Kidney (tissue), 13 donors: ENCODE measurements at regions not wholly inside any gene's neighbourhood (a gene's known extent, or its start where the extent isn't known, plus 50 kb on each side); places are given as distances from the start of the nearest gene placed in this dataset.
A peak's percentile ranks its signal among the peaks of the same experiment; 100 is the strongest.

Experiments used
- DNase-seq, 5 donors: peaks; one replicate each; pipeline ENCODE4 v3.0.0-alpha.2; 2013 to 2020
- FAIRE-seq: peaks from 2 replicates; lab custom pipeline; 2012; peaks lifted over from hg19 to GRCh38; lab: Jason Lieb, UNC
- H3K27ac ChIP-seq, 2 donors: one replicate each; pipeline ENCODE4 v1.7.0; 2013; ENCODE audit warnings: low read depth in 2 of 2, low read length in 2 of 2, inconsistent platforms in 1 of 2
- H3K27me3 ChIP-seq: one replicate; pipeline ENCODE4 v1.7.1; 2013; ENCODE audit warnings: low read length, inconsistent platforms; ENCODE audit not compliant: control insufficient read depth, insufficient read depth
- H3K36me3 ChIP-seq, 3 donors: one replicate each; pipeline versions ENCODE4 v1.7.0 to v1.7.1; 2013; ENCODE audit warnings: low read length in 3 of 3, control low read depth in 1 of 3, inconsistent platforms in 1 of 3; ENCODE audit not compliant: insufficient read depth in 3 of 3, control insufficient read depth in 2 of 3
- H3K4me1 ChIP-seq, 3 donors: one replicate each; pipeline versions ENCODE4 v1.7.0 to v1.7.1; 2013; ENCODE audit warnings: low read length in 3 of 3, inconsistent platforms in 1 of 3, low read depth in 1 of 3; ENCODE audit not compliant: control insufficient read depth in 2 of 3, insufficient read depth in 2 of 3
- H3K4me3 ChIP-seq, 3 donors: one replicate each; pipeline versions ENCODE4 v1.7.0 to v1.8.1; 2013; ENCODE audit warnings: low read length in 3 of 3, control low read depth in 1 of 3, inconsistent platforms in 1 of 3
- H3K9ac ChIP-seq, 3 donors: one replicate each; pipeline versions ENCODE4 v1.7.0 to v1.7.1; 2013; ENCODE audit warnings: low read length in 3 of 3, control low read depth in 1 of 3, inconsistent platforms in 1 of 3
- H3K9me3 ChIP-seq, 3 donors: one replicate each; pipeline versions ENCODE4 v1.7.0 to v1.7.1; 2013; ENCODE audit warnings: low read length in 3 of 3, control low read depth in 1 of 3, inconsistent platforms in 1 of 3; ENCODE audit not compliant: control insufficient read depth in 2 of 3, insufficient read depth in 1 of 3
- CTCF ChIP-seq: IDR thresholded peaks from 3 replicates; pipeline ENCODE4 v1.5.1; 2012; ENCODE audit warnings: mild to moderate bottlenecking, moderate library complexity, borderline replicate concordance; ENCODE audit not compliant: insufficient read depth; ENCODE audit errors: extremely low read depth
- intact Hi-C: fragments of 100-400 bp; cut with DNase I; formaldehyde crosslinking; loops from one replicate; pipeline ENCODE4 v1.11.1; 2022
- donor health status: control.
- donor health status: control.
- donor health status: control.
- donor health status: control.
- donor health status: control.
- donor health status: DM: yes; HTN: yes; CAD: no.
- donor health status: Normal renal cell carcinoma (clear cell type).

- intact Hi-C loops: no loop called here
- Histone ChIP-seq H3K9me3 (no peaks in the 10 kb centered on the region), H3K9ac (no peak overlapping the region), H3K27me3 (no peaks in the 10 kb centered on the region), H3K27ac (no peak overlapping the region), H3K4me3 (no peak overlapping the region), H3K36me3 (no peaks in the 10 kb centered on the region), H3K4me1 (no peaks in the 10 kb centered on the region)
- DNase-seq: no peak
- FAIRE-seq: no peak
- no peak for TF ChIP-seq CTCF
Measured at GRCh38 chr2:212694398-212694797, 155.8 kb upstream of the ERBB4 start.

- Histone ChIP-seq H3K4me1 (no peaks in the 10 kb centered on the region), H3K9ac (no peak overlapping the region), H3K36me3 (no peaks in the 10 kb centered on the region), H3K4me3 (no peak overlapping the region), H3K9me3 (no peaks in the 10 kb centered on the region), H3K27me3 (no peaks in the 10 kb centered on the region), H3K27ac (no peak overlapping the region)
- DNase-seq: no peak
- intact Hi-C loops: no loop called here
- no peak for TF ChIP-seq CTCF
- FAIRE-seq: no peak
Measured at GRCh38 chr2:212692466-212692865, 153.9 kb upstream of the ERBB4 start.

- no peaks in the 10 kb centered on the region for H3K4me1 ChIP-seq
- intact Hi-C loops: loop anchor here (10.0 kb wide), 1 partner anchor 468 kb away; the partner anchor contains the start of gene IKZF2
- no peaks in the 10 kb centered on the region for H3K36me3 ChIP-seq
- H3K27ac ChIP-seq: no peak overlapping the region
- FAIRE-seq (no peak), DNase-seq (peak in 4 of 5 donors; percentile 49 to 81 (median 64))
- H3K27me3 ChIP-seq: no peaks in the 10 kb centered on the region
- no peak overlapping the region for H3K9ac ChIP-seq
- no peak overlapping the region for H3K4me3 ChIP-seq
- H3K9me3 ChIP-seq: no peaks in the 10 kb centered on the region
- peak; percentile 68 for TF ChIP-seq CTCF
Measured at GRCh38 chr2:212686285-212686895, 147.8 kb upstream of the ERBB4 start.
